RWPE2 (cell line): ENCODE measurements at regions not wholly inside any gene's neighbourhood (a gene's known extent, or its start where the extent isn't known, plus 50 kb on each side); places are given as distances from the start of the nearest gene placed in this dataset.
A peak's percentile ranks its signal among the peaks of the same experiment; 100 is the strongest.

Source experiments
- ATAC-seq: fragments of 200-7000 bp; cut with Tn5 transposase; 3 replicates; pipeline ENCODE4 v1.9.1; 2021; ENCODE audit warnings: low read depth
- DNase-seq: peaks from one replicate; pipeline ENCODE4 v3.0.0-alpha.2; 2020; ENCODE audit warnings: low spot score
- H3K27ac ChIP-seq: fragments of 450-650 bp; 2 replicates; pipeline ENCODE4 v1.5.1; 2017; ENCODE audit warnings: mild to moderate bottlenecking; ENCODE audit not compliant: poor library complexity, severe bottlenecking
- H3K27me3 ChIP-seq: fragments of 250-450 bp; sonication (Bioruptor Pico); 2 replicates; pipeline ENCODE4 v1.5.1; 2021; ENCODE audit warnings: mild to moderate bottlenecking, moderate library complexity; ENCODE audit not compliant: insufficient read depth, poor library complexity, severe bottlenecking
- H3K36me3 ChIP-seq: fragments of 250-450 bp; sonication (Bioruptor Pico); 2 replicates; pipeline ENCODE4 v1.5.1; 2020; ENCODE audit warnings: low read depth, mild to moderate bottlenecking, moderate library complexity
- H3K4me1 ChIP-seq: fragments of 250-450 bp; sonication (Bioruptor Pico); 2 replicates; pipeline ENCODE4 v1.5.1; 2021; ENCODE audit warnings: mild to moderate bottlenecking, moderate library complexity; ENCODE audit not compliant: insufficient read depth, poor library complexity, severe bottlenecking
- H3K4me3 ChIP-seq: fragments of 250-450 bp; sonication (Bioruptor Pico); 2 replicates; pipeline ENCODE4 v1.5.1; 2021; ENCODE audit warnings: mild to moderate bottlenecking, moderate library complexity; ENCODE audit not compliant: severe bottlenecking
- H3K9me3 ChIP-seq: fragments of 250-450 bp; sonication (Bioruptor Pico); 2 replicates; pipeline ENCODE4 v1.5.1; 2021; ENCODE audit warnings: mild to moderate bottlenecking, moderate library complexity; ENCODE audit not compliant: severe bottlenecking
- CTCF ChIP-seq: fragments of 450-650 bp; IDR thresholded peaks from one replicate; pipeline ENCODE4 v1.5.1; 2017; ENCODE audit warnings: mild to moderate bottlenecking, moderate library complexity; ENCODE audit not compliant: poor library complexity, severe bottlenecking

GRCh38 chr12:131449027-131449426 lies 261.9 kb upstream of the SFSWAP start:
- H3K27ac ChIP-seq: no peak overlapping the region
- H3K4me3 ChIP-seq: no peak overlapping the region
- DNase-seq (no peak), ATAC-seq (no peak)
- no peak for TF ChIP-seq CTCF
- peaks cover 2% of the 10 kb centered on the region for H3K9me3 ChIP-seq
- no peaks in the 10 kb centered on the region for H3K4me1 ChIP-seq
- no peaks in the 10 kb centered on the region for H3K27me3 ChIP-seq
- H3K36me3 ChIP-seq: no peaks in the 10 kb centered on the region

GRCh38 chr12:131452444-131452860 lies 258.4 kb upstream of the SFSWAP start:
- no peak overlapping the region for H3K27ac ChIP-seq
- DNase-seq: no peak
- no peaks in the 10 kb centered on the region for H3K27me3 ChIP-seq
- no peak overlapping the region for H3K4me3 ChIP-seq
- ATAC-seq: no peak
- peaks cover 2% of the 10 kb centered on the region for H3K9me3 ChIP-seq
- peak; percentile 34 for TF ChIP-seq CTCF
- no peaks in the 10 kb centered on the region for H3K36me3 ChIP-seq
- H3K4me1 ChIP-seq: no peaks in the 10 kb centered on the region

- H3K27me3 ChIP-seq: peaks cover 11% of the 10 kb centered on the region
These were observed 256.3 kb upstream of the SFSWAP start for GRCh38 chr12:131454418-131455217.

GRCh38 chr12:131455218-131455506 lies 255.7 kb upstream of the SFSWAP start:
- no peak for TF ChIP-seq CTCF
- Histone ChIP-seq H3K27ac (no peak overlapping the region), H3K4me3 (no peak overlapping the region), H3K27me3 (peaks cover 15% of the 10 kb centered on the region), H3K36me3 (no peaks in the 10 kb centered on the region), H3K9me3 (peaks cover 2% of the 10 kb centered on the region), H3K4me1 (no peaks in the 10 kb centered on the region)
- ATAC-seq: no peak
- no peak for DNase-seq

More at GRCh38 chr12:131454418-131455217, 256.3 kb upstream of the SFSWAP start:
- H3K27ac ChIP-seq: no peak overlapping the region
- peak; percentile 86 for ATAC-seq
- DNase-seq: no peak
- H3K36me3 ChIP-seq: no peaks in the 10 kb centered on the region
- H3K4me3 ChIP-seq: no peak overlapping the region
- peak; percentile 52 for TF ChIP-seq CTCF
- no peaks in the 10 kb centered on the region for H3K4me1 ChIP-seq
- peaks cover 2% of the 10 kb centered on the region for H3K9me3 ChIP-seq

GRCh38 chr12:131455581-131456110 lies 255.2 kb upstream of the SFSWAP start:
- Histone ChIP-seq H3K36me3 (no peaks in the 10 kb centered on the region), H3K27me3 (peaks cover 19% of the 10 kb centered on the region), H3K9me3 (peaks cover 2% of the 10 kb centered on the region), H3K4me3 (no peak overlapping the region), H3K27ac (no peak overlapping the region), H3K4me1 (no peaks in the 10 kb centered on the region)
- no peak for TF ChIP-seq CTCF
- ATAC-seq (no peak), DNase-seq (no peak)
